Fibroblast of mammary gland (primary cell): ENCODE measurements at regions not wholly inside any gene's neighbourhood (a gene's known extent, or its start where the extent isn't known, plus 50 kb on each side); places are given as distances from the start of the nearest gene placed in this dataset.

Experiments
- DNase-seq: peaks from one replicate; pipeline ENCODE4 v3.0.0-alpha.2; 2010; ENCODE audit warnings: low read depth
- H3K4me3 ChIP-seq: 2 replicates; pipeline ENCODE4 v1.5.1; 2011; ENCODE audit warnings: low read depth, mild to moderate bottlenecking, low read length, moderate library complexity; ENCODE audit not compliant: control insufficient read depth
- TF ChIP-seq, protein P1 (sequence below): conservative IDR thresholded peaks from 2 replicates; pipeline ENCODE4 v1.5.1; 2011; ENCODE audit warnings: low read depth, low read length, inconsistent platforms; ENCODE audit not compliant: control insufficient read depth, insufficient read depth

DNA sequence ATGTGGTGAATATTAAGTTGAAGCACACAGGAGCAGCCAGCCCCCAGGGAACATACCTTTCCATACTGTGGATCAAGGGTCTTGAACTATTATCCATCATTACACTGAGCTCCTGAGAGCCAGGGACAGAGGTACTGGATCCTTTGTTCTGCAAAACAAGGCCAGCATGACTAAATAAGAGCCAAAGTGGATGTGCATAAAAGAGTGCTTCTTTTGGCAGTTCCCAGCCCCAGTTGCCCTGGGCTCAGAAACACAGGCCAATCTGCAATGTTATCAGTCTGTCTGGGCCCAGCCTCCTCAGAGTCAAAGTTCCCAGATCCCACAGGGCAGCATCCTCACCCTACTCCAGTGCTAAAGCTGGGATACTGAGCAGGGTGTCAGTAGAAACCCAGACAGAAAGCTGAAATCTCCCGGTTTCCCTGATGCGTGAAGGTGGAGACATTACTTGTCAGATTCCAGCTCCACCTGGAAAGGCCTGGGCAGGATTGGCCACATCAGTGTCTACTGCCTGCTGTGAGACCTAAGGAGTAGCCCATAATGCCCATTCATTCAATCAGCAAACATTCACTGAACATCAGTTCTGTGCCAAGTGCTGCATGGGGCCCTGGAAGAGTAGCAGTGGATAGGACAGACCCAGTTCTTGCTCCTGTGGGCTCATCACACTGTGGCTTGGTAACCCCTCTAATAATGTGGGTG is 342.7 kb downstream of the CXCL12 start:
- no peak overlapping the region for H3K4me3 ChIP-seq
- no peak for DNase-seq
- TF ChIP-seq, protein P1, sequence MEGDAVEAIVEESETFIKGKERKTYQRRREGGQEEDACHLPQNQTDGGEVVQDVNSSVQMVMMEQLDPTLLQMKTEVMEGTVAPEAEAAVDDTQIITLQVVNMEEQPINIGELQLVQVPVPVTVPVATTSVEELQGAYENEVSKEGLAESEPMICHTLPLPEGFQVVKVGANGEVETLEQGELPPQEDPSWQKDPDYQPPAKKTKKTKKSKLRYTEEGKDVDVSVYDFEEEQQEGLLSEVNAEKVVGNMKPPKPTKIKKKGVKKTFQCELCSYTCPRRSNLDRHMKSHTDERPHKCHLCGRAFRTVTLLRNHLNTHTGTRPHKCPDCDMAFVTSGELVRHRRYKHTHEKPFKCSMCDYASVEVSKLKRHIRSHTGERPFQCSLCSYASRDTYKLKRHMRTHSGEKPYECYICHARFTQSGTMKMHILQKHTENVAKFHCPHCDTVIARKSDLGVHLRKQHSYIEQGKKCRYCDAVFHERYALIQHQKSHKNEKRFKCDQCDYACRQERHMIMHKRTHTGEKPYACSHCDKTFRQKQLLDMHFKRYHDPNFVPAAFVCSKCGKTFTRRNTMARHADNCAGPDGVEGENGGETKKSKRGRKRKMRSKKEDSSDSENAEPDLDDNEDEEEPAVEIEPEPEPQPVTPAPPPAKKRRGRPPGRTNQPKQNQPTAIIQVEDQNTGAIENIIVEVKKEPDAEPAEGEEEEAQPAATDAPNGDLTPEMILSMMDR, result no peak

DNA sequence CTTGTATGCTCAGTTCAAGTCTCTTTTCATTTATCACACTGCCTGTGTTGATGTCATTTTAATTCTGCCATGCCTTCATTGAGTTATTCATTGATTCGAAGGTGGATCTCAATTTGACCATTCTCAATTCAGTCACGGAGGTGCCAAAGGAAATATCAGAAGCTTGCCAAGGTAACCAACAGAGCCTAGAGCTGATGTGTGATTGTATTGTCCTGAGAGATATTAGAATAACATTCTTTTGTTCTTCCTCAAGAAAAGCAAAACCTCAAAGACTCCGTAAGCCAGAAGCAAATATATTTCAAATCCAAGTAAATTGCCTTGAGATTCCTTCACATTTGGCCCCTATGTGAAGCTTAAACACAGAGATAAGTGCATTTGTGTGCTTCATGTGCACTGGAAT is 345.3 kb downstream of the CXCL12 start:
- DNase-seq, result no peak
- TF ChIP-seq, protein P1, result no peak
- H3K4me3 ChIP-seq, result no peak overlapping the region

DNA sequence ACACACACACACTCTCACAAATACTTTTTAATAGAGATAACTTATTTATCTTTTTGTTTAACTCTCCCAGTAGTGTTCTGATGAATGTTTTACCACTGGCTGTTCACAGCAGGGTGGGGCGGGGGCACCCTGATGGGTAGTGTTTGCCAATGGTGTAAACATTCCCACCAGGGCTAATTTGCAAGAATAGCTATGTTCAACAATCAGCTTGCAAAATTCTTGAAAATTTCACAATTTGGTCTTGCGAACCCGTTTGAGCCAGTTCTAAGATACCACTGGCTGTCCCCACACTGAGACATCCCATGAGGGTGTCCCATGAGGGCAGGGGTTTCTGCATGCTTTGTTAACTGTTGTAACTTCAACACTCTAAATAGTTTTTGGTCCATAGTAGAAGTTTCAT is 348.5 kb downstream of the CXCL12 start:
- no peak overlapping the region for H3K4me3 ChIP-seq
- DNase-seq, result no peak
- TF ChIP-seq, protein P1, result no peak

DNA sequence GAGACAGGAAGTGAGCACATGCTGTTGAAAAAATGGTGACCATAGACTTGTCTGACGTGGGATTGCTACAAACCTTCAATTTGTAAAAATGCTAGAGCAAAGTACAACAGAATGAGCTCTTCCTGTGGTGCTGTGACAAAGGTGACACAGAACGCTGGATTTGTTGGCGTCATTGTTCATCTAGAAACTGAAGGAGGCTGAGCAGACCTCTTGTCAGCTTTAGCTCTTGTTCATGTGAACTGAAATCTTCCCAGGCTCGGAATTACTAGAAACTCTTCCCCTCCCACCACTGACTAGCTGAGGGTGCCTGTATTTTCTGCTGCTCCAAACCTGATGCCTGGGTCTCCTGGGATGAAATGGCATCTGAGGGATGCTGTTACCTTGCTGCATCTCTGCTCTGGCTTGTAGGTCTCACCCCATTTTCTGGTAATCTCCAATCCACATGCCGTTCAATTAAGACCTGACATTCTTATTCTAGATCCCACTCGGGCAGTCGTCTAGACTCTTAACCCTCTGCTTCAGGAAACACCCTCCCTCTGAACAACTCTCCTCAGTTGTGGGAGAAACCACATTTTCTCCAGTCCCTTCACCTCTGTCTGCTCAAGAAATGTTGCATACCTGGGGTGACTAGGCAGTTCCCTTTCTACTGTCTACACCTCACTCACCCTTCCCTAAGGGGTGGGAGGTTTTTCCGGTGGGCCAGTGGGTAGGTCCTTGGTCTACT is 349.3 kb downstream of the CXCL12 start:
- DNase-seq, result no peak
- H3K4me3 ChIP-seq, result no peak overlapping the region
- TF ChIP-seq, protein P1, result no peak

DNA sequence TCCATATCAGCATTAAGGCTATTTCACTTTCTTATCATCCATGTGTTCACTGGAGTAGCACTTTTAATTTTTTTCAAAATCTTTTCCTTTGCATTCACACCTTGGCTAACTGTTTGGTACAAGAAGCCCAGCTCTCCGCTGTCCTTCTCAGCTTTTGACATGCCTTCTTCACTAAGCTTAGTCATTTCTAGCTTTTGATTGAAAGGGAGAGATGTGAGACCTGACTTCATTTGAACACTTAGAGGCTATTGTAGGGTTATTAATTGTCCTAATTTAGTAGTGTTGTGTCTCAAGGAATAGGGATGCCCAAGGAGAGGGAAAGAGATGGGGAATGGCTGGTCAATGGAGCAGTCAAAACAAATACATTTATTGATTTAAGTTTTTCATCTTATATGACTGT is 350.0 kb downstream of the CXCL12 start:
- no peak for DNase-seq
- no peak overlapping the region for H3K4me3 ChIP-seq
- TF ChIP-seq, protein P1, result no peak

DNA sequence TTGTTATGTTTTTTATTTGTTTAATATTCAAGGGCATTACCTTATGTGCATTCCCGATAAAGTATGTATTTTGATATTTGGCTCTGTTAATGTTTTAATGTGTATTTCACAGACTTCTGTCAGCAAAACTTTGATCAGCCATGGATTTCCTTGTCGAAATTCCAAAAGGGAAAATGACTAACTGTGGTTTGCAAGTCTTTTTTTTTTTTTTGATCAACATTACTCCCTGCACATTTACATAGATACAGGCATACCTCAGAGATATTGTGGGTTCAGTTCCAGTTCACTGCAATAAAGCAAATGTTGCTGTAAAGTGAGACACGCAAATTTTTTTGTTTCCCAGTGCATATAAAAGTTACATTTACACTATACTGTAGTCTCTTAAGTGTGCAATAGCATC is 351.9 kb downstream of the CXCL12 start:
- H3K4me3 ChIP-seq, result no peak overlapping the region
- TF ChIP-seq, protein P1, result no peak
- peak; percentile 62 for DNase-seq
